ENCODE measurements at regions not wholly inside any gene's neighbourhood (a gene's known extent, or its start where the extent isn't known, plus 50 kb on each side); places are given as distances from the start of the nearest gene placed in this dataset.

DNA sequence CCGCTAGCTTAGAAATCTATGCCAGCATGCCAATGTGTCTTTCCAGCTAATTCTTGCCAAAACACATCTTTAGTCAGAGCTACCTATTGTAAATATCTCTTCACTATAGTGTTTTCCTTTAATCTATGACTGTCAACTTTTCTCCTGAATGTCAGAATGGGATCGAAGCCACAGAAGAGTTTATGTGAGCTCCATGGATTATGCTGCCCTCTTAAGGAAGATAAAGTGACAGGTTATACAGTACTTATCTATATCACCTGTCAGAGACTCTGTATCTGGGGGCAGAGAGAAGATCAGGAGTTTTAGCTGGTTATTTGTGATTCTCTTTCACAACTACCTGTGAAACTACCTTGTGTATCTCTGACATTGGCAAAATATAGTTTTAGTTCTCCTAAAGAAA, 204.3 kb upstream of the SEL1L start:
- TF ChIP-seq CTCF (IDR thresholded peaks at IDR 0.05; ENCODE audit: borderline replicate concordance, extremely low read depth, insufficient read depth), result no peak
- no peak overlapping the region for H3K4me3 ChIP-seq (ENCODE audit: low read length in 3 of 3)
- H3K9me3 ChIP-seq (ENCODE audit: control insufficient read depth in 2 of 3, insufficient read depth in 1 of 3, low read length in 3 of 3), result no peaks in the 10 kb centered on the region
- H3K27me3 ChIP-seq (ENCODE audit: control insufficient read depth, insufficient read depth, low read length), result no peaks in the 10 kb centered on the region
- intact Hi-C loops (cut with DNase I), result no loop called here
- FAIRE-seq (no peak), DNase-seq (no peak)
- H3K27ac ChIP-seq (ENCODE audit: low read depth in 2 of 2, low read length in 2 of 2), result no peak overlapping the region
- no peaks in the 10 kb centered on the region for H3K36me3 ChIP-seq (ENCODE audit: control insufficient read depth in 2 of 3, insufficient read depth in 3 of 3, low read length in 3 of 3)
- H3K4me1 ChIP-seq (ENCODE audit: control insufficient read depth in 2 of 3, insufficient read depth in 2 of 3, low read depth in 1 of 3, low read length in 3 of 3), result no peaks in the 10 kb centered on the region
- no peak overlapping the region for H3K9ac ChIP-seq (ENCODE audit: low read length in 3 of 3)

- Histone ChIP-seq H3K27ac (ENCODE audit: low read depth in 2 of 2, low read length in 2 of 2) (no peak overlapping the region), H3K36me3 (ENCODE audit: control insufficient read depth in 2 of 3, insufficient read depth in 3 of 3, low read length in 3 of 3) (no peaks in the 10 kb centered on the region), H3K9me3 (ENCODE audit: control insufficient read depth in 2 of 3, insufficient read depth in 1 of 3, low read length in 3 of 3) (no peaks in the 10 kb centered on the region), H3K27me3 (ENCODE audit: control insufficient read depth, insufficient read depth, low read length) (no peaks in the 10 kb centered on the region), H3K4me1 (ENCODE audit: control insufficient read depth in 2 of 3, insufficient read depth in 2 of 3, low read depth in 1 of 3, low read length in 3 of 3) (no peaks in the 10 kb centered on the region), H3K9ac (ENCODE audit: low read length in 3 of 3) (no peak overlapping the region), H3K4me3 (ENCODE audit: low read length in 3 of 3) (no peak overlapping the region)
- intact Hi-C loops (cut with DNase I), result no loop called here
- no peak for TF ChIP-seq CTCF (IDR thresholded peaks at IDR 0.05; ENCODE audit: borderline replicate concordance, extremely low read depth, insufficient read depth)
- DNase-seq (no peak), FAIRE-seq (no peak)
Observed at GRCh38 chr14:81738946-81739659, 205.4 kb upstream of the SEL1L start.

- Histone ChIP-seq H3K27me3 (ENCODE audit: control insufficient read depth, insufficient read depth, low read length) (no peaks in the 10 kb centered on the region), H3K4me3 (ENCODE audit: low read length in 3 of 3) (no peak overlapping the region), H3K9me3 (ENCODE audit: control insufficient read depth in 2 of 3, insufficient read depth in 1 of 3, low read length in 3 of 3) (no peaks in the 10 kb centered on the region), H3K9ac (ENCODE audit: low read length in 3 of 3) (no peak overlapping the region), H3K36me3 (ENCODE audit: control insufficient read depth in 2 of 3, insufficient read depth in 3 of 3, low read length in 3 of 3) (no peaks in the 10 kb centered on the region), H3K4me1 (ENCODE audit: control insufficient read depth in 2 of 3, insufficient read depth in 2 of 3, low read depth in 1 of 3, low read length in 3 of 3) (no peaks in the 10 kb centered on the region), H3K27ac (ENCODE audit: low read depth in 2 of 2, low read length in 2 of 2) (no peak overlapping the region)
- intact Hi-C loops (cut with DNase I), result no loop called here
- TF ChIP-seq CTCF (IDR thresholded peaks at IDR 0.05; ENCODE audit: borderline replicate concordance, extremely low read depth, insufficient read depth), result no peak
- DNase-seq (no peak), FAIRE-seq (no peak)
Observed at GRCh38 chr14:81743605-81744004, 210.0 kb upstream of the SEL1L start.

DNA sequence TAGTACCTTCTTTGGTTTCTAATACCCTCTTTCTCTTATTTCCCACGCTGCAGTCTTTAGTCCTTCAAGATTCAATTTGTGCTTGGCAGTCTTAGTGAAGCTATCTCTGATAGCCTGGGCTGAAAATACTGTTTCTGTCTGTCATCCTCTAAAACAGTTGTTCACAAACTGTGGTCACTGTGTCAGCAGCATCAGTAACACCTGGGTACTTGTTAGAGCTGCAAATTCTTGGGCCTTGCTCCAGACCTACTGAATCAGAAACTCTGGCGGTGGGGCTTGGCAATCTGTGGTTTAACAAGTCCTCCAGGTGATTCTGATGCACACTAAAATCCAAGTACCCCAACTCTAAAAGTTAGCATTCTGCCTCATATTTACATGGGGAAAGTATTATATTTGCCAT, 217.5 kb upstream of the SEL1L start:
- H3K27ac ChIP-seq (ENCODE audit: low read depth in 2 of 2, low read length in 2 of 2), result no peak overlapping the region
- intact Hi-C loops (cut with DNase I), result no loop called here
- DNase-seq, result no peak
- H3K27me3 ChIP-seq (ENCODE audit: control insufficient read depth, insufficient read depth, low read length), result no peaks in the 10 kb centered on the region
- H3K36me3 ChIP-seq (ENCODE audit: control insufficient read depth in 2 of 3, insufficient read depth in 3 of 3, low read length in 3 of 3), result no peaks in the 10 kb centered on the region
- no peak for FAIRE-seq
- no peak overlapping the region for H3K4me3 ChIP-seq (ENCODE audit: low read length in 3 of 3)
- H3K9ac ChIP-seq (ENCODE audit: low read length in 3 of 3), result no peak overlapping the region
- no peak for TF ChIP-seq CTCF (IDR thresholded peaks at IDR 0.05; ENCODE audit: borderline replicate concordance, extremely low read depth, insufficient read depth)
- H3K4me1 ChIP-seq (ENCODE audit: control insufficient read depth in 2 of 3, insufficient read depth in 2 of 3, low read depth in 1 of 3, low read length in 3 of 3), result no peaks in the 10 kb centered on the region
- no peaks in the 10 kb centered on the region for H3K9me3 ChIP-seq (ENCODE audit: control insufficient read depth in 2 of 3, insufficient read depth in 1 of 3, low read length in 3 of 3)

All from kidney (tissue), 13 donors.